H54 (cell line): ENCODE measurements at regions not wholly inside any gene's neighbourhood (a gene's known extent, or its start where the extent isn't known, plus 50 kb on each side); places are given as distances from the start of the nearest gene placed in this dataset.
"Not testable (repeated sequence)": the region's sequence is repeated elsewhere in the genome, so short reads cannot be mapped to it uniquely, and the experiment has no call there.

Experiments used
- DNase-seq: peaks from one replicate; pipeline ENCODE4 v3.0.0; 2011; ENCODE audit warnings: low spot score, mixed read lengths; ENCODE audit not compliant: insufficient read length
- FAIRE-seq: peaks from 3 replicates; lab custom pipeline; 2011; peaks lifted over from hg19 to GRCh38; lab: Jason Lieb, UNC
- POLR2A ChIP-seq: IDR thresholded peaks from 2 replicates; pipeline ENCODE4 v1.6.1; 2011; ENCODE audit warnings: low read depth, mild to moderate bottlenecking, low read length

DNA sequence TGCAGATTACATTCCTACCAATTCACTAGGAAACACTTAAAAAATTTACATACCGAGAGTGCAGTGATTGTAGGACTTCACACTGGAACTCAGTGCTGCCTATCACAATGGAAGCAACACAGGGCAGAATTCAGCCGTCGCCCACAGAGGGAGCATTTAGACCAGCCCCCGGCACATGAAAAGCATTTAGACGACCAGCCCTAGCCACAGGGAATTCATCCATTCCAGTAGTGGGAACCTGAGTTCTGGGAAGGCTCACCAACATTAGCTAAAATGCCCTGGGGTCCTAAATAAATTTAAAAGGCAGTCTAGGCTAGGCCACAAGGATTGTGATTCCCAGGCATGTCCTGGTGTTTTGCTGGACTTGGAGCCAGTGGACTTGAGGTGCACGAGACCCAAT is 155.2 kb downstream of the LIG4 start:
- TF ChIP-seq POLR2A: no peak
- no peak for FAIRE-seq

DNA sequence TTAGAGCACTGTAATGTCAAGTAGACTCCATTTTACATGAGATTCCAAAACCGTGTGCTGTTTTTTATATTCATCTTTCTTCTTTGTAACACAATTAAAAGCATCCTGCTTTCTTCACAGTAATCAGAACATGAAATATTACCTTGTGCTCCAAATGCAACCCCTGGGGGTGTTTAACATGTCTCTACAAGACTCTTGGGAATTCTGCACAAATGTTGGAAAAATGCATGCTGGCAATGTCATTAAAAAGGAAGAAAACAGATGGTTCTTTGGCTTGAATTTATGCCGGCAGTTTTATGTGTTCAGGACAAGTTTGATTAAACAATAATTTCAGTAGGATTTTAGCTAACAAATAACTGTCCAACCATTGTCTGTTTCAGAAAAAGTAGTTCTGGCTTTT is 159.1 kb downstream of the LIG4 start:
- DNase-seq (no peak), FAIRE-seq (peak; percentile 50)
- no peak for TF ChIP-seq POLR2A

More for the DNA sequence above, 155.2 kb downstream of the LIG4 start:
- DNase-seq: no peak

GRCh38 chr13:108049211-108049610 is 166.1 kb downstream of the LIG4 start:
- no peak for FAIRE-seq
- TF ChIP-seq POLR2A: no peak
- DNase-seq: no peak

DNA sequence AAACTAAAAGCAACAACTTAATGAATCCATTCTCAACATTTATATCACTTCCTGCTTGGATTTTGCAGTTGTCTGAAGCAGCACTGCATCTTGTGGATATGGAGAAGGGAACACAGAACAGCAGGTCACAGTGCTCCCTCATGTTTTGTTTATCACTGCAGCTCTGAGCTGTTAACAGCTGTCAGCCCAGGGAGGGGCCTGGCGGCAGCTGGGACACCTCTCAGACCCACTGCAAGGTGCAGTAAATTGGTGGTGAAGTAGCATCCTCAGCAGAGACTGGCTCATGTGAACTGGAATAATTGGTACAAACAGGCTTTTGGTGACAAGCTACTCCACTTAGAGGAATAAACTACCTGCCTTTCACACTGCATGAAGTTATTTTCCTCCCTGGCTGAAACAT is 170.4 kb downstream of the LIG4 start:
- DNase-seq: no peak
- TF ChIP-seq POLR2A: no peak
- FAIRE-seq: no peak

- FAIRE-seq, DNase-seq: not testable (repeated sequence)
These were observed 172.5 kb downstream of the LIG4 start for GRCh38 chr13:108042866-108043265.

GRCh38 chr13:108037348-108037747 is 178.0 kb downstream of the LIG4 start:
- no peak for TF ChIP-seq POLR2A
- DNase-seq (no peak), FAIRE-seq (no peak)

- TF ChIP-seq POLR2A: no peak
- DNase-seq (no peak), FAIRE-seq (peak; percentile 62)
These were observed 178.9 kb downstream of the LIG4 start for GRCh38 chr13:108036411-108036932.

- no peak for TF ChIP-seq POLR2A
- peak; percentile 55 for FAIRE-seq
These were observed 180.4 kb downstream of the LIG4 start for GRCh38 chr13:108034909-108035410.

GRCh38 chr13:108033800-108034707 is 181.3 kb downstream of the LIG4 start:
- DNase-seq (no peak), FAIRE-seq (peak; percentile 43)
- no peak for TF ChIP-seq POLR2A

More at GRCh38 chr13:108034909-108035410, 180.4 kb downstream of the LIG4 start:
- DNase-seq: no peak

- DNase-seq: no peak
- no peak for TF ChIP-seq POLR2A
- peak; percentile 60 for FAIRE-seq
These were observed 183.5 kb downstream of the LIG4 start for GRCh38 chr13:108031865-108032264.

- TF ChIP-seq POLR2A: no peak
- no peak for DNase-seq
- no peak for FAIRE-seq
These were observed 184.6 kb downstream of the LIG4 start for GRCh38 chr13:108030769-108031168.

DNA sequence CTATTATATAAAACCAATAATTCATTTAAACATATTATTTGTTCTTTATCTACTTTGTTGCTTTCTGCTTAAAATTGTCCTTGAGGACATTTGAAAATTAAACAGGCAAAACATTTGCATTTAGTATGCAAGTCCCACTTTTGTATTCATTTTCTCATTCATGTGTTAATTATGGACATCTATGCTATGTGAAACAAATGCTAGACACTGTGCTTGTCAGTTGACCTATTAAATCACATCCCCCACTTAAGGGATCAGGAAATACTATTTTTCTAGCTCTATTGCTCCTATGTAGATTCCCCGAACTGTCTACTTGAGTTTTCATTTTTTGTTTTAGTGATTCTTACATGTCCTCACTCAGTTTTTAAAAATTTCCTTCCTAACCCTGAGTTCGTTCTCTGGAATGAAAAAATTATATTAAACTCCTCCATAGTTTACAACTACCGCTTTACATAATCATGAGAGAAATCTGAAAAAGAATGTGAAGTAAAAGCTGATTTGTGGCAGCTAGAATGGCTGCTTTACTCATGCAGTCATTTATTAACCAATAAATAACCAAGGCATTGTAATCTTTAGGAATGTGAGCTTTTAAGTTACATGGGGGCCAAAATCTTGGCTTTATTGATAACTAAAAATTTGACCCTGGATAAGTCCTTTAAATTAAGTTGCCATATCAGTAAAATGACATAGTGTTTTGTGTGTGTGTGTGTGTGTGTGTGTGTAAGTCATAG is 188.5 kb downstream of the LIG4 start:
- no peak for DNase-seq
- FAIRE-seq: peak; percentile 48
- TF ChIP-seq POLR2A: no peak

DNA sequence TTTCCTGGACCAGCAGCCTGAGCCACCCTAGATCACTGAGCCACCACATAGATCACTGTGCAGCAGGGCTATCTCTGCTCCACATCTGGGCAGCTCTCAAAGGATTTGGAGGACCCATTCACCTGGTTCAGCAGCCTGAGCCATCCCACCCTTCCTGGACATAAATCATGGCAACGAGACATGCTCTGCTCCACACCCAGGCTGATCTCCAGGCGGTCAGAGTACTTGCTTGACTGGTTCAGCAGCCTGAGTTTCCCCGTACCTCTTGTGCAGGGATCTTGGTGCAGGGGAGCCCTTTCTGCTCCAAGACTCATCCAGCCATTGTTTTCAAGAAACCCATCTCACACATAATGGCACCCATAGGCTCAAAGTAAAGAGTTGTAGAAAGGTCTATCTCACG is 195.3 kb downstream of the LIG4 start:
- DNase-seq (no peak), FAIRE-seq (no peak)
- TF ChIP-seq POLR2A: no peak

DNA sequence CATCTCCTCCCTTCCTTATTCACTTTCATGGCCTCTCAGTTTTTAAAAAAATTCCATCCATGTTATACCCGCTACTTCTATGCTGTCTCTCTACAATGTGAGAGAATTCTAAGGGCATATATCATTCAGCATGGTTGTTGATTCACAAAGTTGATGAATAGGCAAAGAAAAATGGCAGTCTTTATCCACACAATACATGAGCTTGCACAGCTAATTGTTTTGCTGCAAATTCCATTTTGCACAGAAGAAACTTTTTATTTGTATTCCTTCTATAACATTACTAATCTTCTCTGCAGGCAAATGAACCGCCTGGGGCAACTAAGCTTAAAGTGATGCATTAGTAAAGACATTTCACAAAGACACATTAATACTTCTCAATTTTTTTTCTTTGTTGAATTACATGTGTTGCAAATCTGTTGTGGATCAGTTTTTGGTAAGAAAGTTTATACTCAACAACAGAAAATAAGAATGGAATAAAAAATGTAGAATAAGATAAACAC is 196.9 kb downstream of the LIG4 start:
- DNase-seq (no peak), FAIRE-seq (no peak)
- TF ChIP-seq POLR2A: no peak
